OCI-LY3 (cell line): ENCODE measurements at regions not wholly inside any gene's neighbourhood (a gene's known extent, or its start where the extent isn't known, plus 50 kb on each side); places are given as distances from the start of the nearest gene placed in this dataset.
A peak's percentile ranks its signal among the peaks of the same experiment; 100 is the strongest.
"Not testable (repeated sequence)": the region's sequence is repeated elsewhere in the genome, so short reads cannot be mapped to it uniquely, and the experiment has no call there.

Experiments
- H2AFZ ChIP-seq: fragments of 200-600, 300-600 bp; shearing (Covaris generic); 2 replicates; pipeline ENCODE4 v1.6.0; 2014; ENCODE audit warnings: antibody characterized with exemption, low read depth, low read length
- H3K27ac ChIP-seq: fragments of 200-600, 300-600 bp; sonication (generic); 2 replicates; pipeline ENCODE4 v1.5.1; 2014; ENCODE audit warnings: mild to moderate bottlenecking, low read length, moderate library complexity, mixed read lengths
- H3K27me3 ChIP-seq: fragments of 200-600, 300-600 bp; sonication (generic); 2 replicates; pipeline ENCODE4 v1.6.1; 2014; ENCODE audit warnings: low read depth, low read length, mixed read lengths
- H3K36me3 ChIP-seq: fragments of 200-600, 300-600 bp; sonication (generic); replicated peaks from 2 replicates; pipeline ENCODE3; 2014; ENCODE audit warnings: low read depth, low read length, mixed read lengths
- H3K4me1 ChIP-seq: fragments of 300-600, 200-600 bp; sonication (generic); 2 replicates; pipeline ENCODE4 v1.6.1; 2014; ENCODE audit warnings: low read length, mixed read lengths
- H3K4me2 ChIP-seq: fragments of 200-600, 300-600 bp; sonication (generic); 2 replicates; pipeline ENCODE4 v1.6.1; 2014; ENCODE audit warnings: low read length, mixed read lengths
- H3K4me3 ChIP-seq: fragments of 300-600, 200-600 bp; sonication (generic); 2 replicates; pipeline ENCODE4 v1.5.1; 2014; ENCODE audit warnings: antibody characterized with exemption, mild to moderate bottlenecking, low read length, moderate library complexity
- H3K79me2 ChIP-seq: fragments of 300-600, 200-600 bp; shearing (Covaris generic); 2 replicates; pipeline ENCODE4 v1.6.1; 2014; ENCODE audit warnings: mild to moderate bottlenecking, low read length, mixed read lengths
- H3K9ac ChIP-seq: fragments of 300-600, 200-600 bp; shearing (Covaris generic); 2 replicates; pipeline ENCODE4 v1.6.0; 2014; ENCODE audit warnings: mild to moderate bottlenecking, low read length, moderate library complexity
- H3K9me3 ChIP-seq: fragments of 200-600, 300-600 bp; shearing (Covaris generic); 2 replicates; pipeline ENCODE4 v1.6.1; 2014; ENCODE audit warnings: low read length, mixed read lengths; ENCODE audit not compliant: insufficient read depth
- H4K20me1 ChIP-seq: fragments of 200-600, 300-600 bp; sonication (generic); 2 replicates; pipeline ENCODE4 v1.6.1; 2016; ENCODE audit warnings: low read length, mixed read lengths; ENCODE audit not compliant: insufficient read depth
- CTCF ChIP-seq: fragments of 200-600, 300-600 bp; sonication (generic); IDR thresholded peaks from 2 replicates; pipeline ENCODE4 v1.5.1; 2014; ENCODE audit warnings: antibody characterized with exemption, low read length, low read depth
- EZH2phosphoT487 ChIP-seq: fragments of 200-600 bp; shearing (Covaris generic); IDR thresholded peaks from 2 replicates; pipeline ENCODE4 v1.6.1; 2018; ENCODE audit warnings: antibody characterized with exemption, mixed run types, low read depth

GRCh38 chr4:128758314-128758922 is 51.1 kb upstream of the JADE1 start:
- H3K4me1 ChIP-seq = peaks cover 10% of the 10 kb centered on the region
- H4K20me1 ChIP-seq = no peaks in the 10 kb centered on the region
- no peak overlapping the region for H3K27ac ChIP-seq
- H3K4me3 ChIP-seq = 0 out of 2 replicates have a peak overlapping the region, but pooled peaks have one; percentile 17
- H3K4me2 ChIP-seq = peak overlapping the region; percentile 34
- no peaks in the 10 kb centered on the region for H3K79me2 ChIP-seq
- peak overlapping the region; percentile 72 for H2AFZ ChIP-seq
- H3K27me3 ChIP-seq = no peaks in the 10 kb centered on the region
- H3K9me3 ChIP-seq = no peaks in the 10 kb centered on the region
- H3K36me3 ChIP-seq = no peaks in the 10 kb centered on the region
- TF ChIP-seq EZH2phosphoT487 (no peak), CTCF (no peak)
- no peak overlapping the region for H3K9ac ChIP-seq

GRCh38 chr4:128757712-128758111 is 51.8 kb upstream of the JADE1 start:
- TF ChIP-seq CTCF = no peak
- no peak for TF ChIP-seq EZH2phosphoT487
- no peak overlapping the region for H3K9ac ChIP-seq

GRCh38 chr4:128751354-128751753 is 58.1 kb upstream of the JADE1 start:
- Histone ChIP-seq H3K9ac (no peak overlapping the region), H4K20me1 (no peaks in the 10 kb centered on the region), H2AFZ (no peak overlapping the region), H3K79me2 (no peaks in the 10 kb centered on the region), H3K27me3 (no peaks in the 10 kb centered on the region), H3K4me1 (no peaks in the 10 kb centered on the region), H3K36me3 (no peaks in the 10 kb centered on the region), H3K4me3 (no peak overlapping the region), H3K4me2 (no peak overlapping the region), H3K27ac (no peak overlapping the region), H3K9me3 (no peaks in the 10 kb centered on the region)
- TF ChIP-seq CTCF = no peak
- TF ChIP-seq EZH2phosphoT487 = no peak

More at GRCh38 chr4:128757712-128758111, 51.8 kb upstream of the JADE1 start:
- Histone ChIP-seq H3K36me3 (no peaks in the 10 kb centered on the region), H3K4me3 (peak overlapping the region; percentile 17; the same call in 1 of the 2 replicates), H3K4me1 (peaks cover 10% of the 10 kb centered on the region), H3K9me3 (no peaks in the 10 kb centered on the region), H3K4me2 (peak overlapping the region; percentile 34), H3K27ac (no peak overlapping the region), H4K20me1 (no peaks in the 10 kb centered on the region), H3K27me3 (no peaks in the 10 kb centered on the region), H3K79me2 (no peaks in the 10 kb centered on the region), H2AFZ (peak overlapping the region; percentile 72)

GRCh38 chr4:128741748-128742147 is 67.8 kb upstream of the JADE1 start:
- H3K4me1 ChIP-seq, H3K27me3 ChIP-seq, H3K27ac ChIP-seq, H3K9me3 ChIP-seq, H3K79me2 ChIP-seq, H3K4me2 ChIP-seq, H3K4me3 ChIP-seq, H4K20me1 ChIP-seq, H3K9ac ChIP-seq, H2AFZ ChIP-seq, H3K36me3 ChIP-seq: not testable (repeated sequence)
